Upper lobe of left lung (tissue), 6 donors: ENCODE measurements at regions not wholly inside any gene's neighbourhood (a gene's known extent, or its start where the extent isn't known, plus 50 kb on each side); places are given as distances from the start of the nearest gene placed in this dataset.
A peak's percentile ranks its signal among the peaks of the same experiment; 100 is the strongest.

ENCODE experiments used
- ATAC-seq, 2 donors: fragments of 200-7000 bp; cut with Tn5 transposase; one replicate each; pipeline ENCODE4 v1.9.1; 2022; ENCODE audit warnings: mild to moderate bottlenecking in 2 of 2, moderate library complexity in 2 of 2; ENCODE audit not compliant: low FRiP score in 2 of 2
- DNase-seq, 2 donors: peaks; one replicate each; pipeline ENCODE4 v3.0.0-alpha.2; 2019 to 2020
- H3K27ac ChIP-seq, 4 donors: fragments of 200-600 bp; sonication (generic); one replicate each; pipeline ENCODE4 v1.5.1; 2016 to 2019
- H3K27me3 ChIP-seq, 4 donors: fragments of 200-600 bp; sonication (generic); one replicate each; pipeline ENCODE4 v1.5.1; 2017 to 2019
- H3K36me3 ChIP-seq, 4 donors: fragments of 200-600 bp; sonication (generic); one replicate each; pipeline ENCODE4 v1.5.1; 2016 to 2019
- H3K4me1 ChIP-seq, 4 donors: fragments of 200-600 bp; sonication (generic); one replicate each; pipeline ENCODE4 v1.5.1; 2018 to 2019
- H3K4me3 ChIP-seq, 4 donors: fragments of 200-600 bp; sonication (generic); one replicate each; pipeline ENCODE4 v1.5.1; 2017 to 2019; ENCODE audit warnings: mild to moderate bottlenecking in 2 of 4, moderate library complexity in 1 of 4
- H3K9me3 ChIP-seq, 4 donors: fragments of 200-600 bp; sonication (generic); one replicate each; pipeline ENCODE4 v1.5.1; 2018 to 2019
- CTCF ChIP-seq, 6 experiments: fragments of 450-650 bp in 4 of 6; fragments of 200-600 bp in 2 of 6; sonication (generic) in 2 of 6; IDR thresholded peaks; one replicate each; pipeline ENCODE4 v1.5.1; 2016 to 2019; ENCODE audit warnings: antibody characterized with exemption in 6 of 6
- EP300 ChIP-seq, 4 donors: sonication (generic); formaldehyde crosslinking; IDR thresholded peaks; one replicate each; pipeline ENCODE4 v1.5.1; 2017; ENCODE audit warnings: antibody characterized with exemption in 4 of 4, control low read depth in 2 of 4
- POLR2A ChIP-seq, 4 donors: fragments of 450-650 bp; IDR thresholded peaks; one replicate each; pipeline ENCODE4 v1.5.1; 2016 to 2017; ENCODE audit warnings: antibody characterized with exemption in 4 of 4, mild to moderate bottlenecking in 2 of 4
- POLR2AphosphoS5 ChIP-seq, 2 donors: sonication (generic); formaldehyde crosslinking; IDR thresholded peaks; one replicate each; pipeline ENCODE4 v1.5.1; 2017; ENCODE audit warnings: antibody characterized with exemption in 2 of 2
- WGBS, 2 donors: methylation state at CpG; one replicate each; pipeline ENCODE4 v1.1.5; 2017 to 2018; 5-methylcytosine and 5-hydroxymethylcytosine counted together
- donor health status: DM: no; HTN: no; CAD: no; lungs with moderate emphysema.
- donor health status: DM: no; HTN: yes; CAD: no; lungs with severe emphysema.

- no peak for TF ChIP-seq POLR2A (IDR thresholded peaks at IDR 0.05)
- no peak for TF ChIP-seq CTCF (IDR thresholded peaks at IDR 0.05)
- TF ChIP-seq POLR2AphosphoS5 (IDR thresholded peaks at IDR 0.05): no peak
- ATAC-seq (peak in 1 of 2 donors; percentile 42), DNase-seq (peak in 1 of 2 donors; percentile 47)
- H3K27ac ChIP-seq: no peak overlapping the region
- no peaks in the 10 kb centered on the region for H3K27me3 ChIP-seq
- H3K4me3 ChIP-seq: no peak overlapping the region
- H3K9me3 ChIP-seq: no peaks in the 10 kb centered on the region
- peaks cover under 1 to 1% (median under 1%) of the 10 kb centered on the region in 4 donors for H3K4me1 ChIP-seq
- 52 to 61% methylated on average over 2 of the region's 2 CpGs for WGBS, 2 donors
- H3K36me3 ChIP-seq: no peaks in the 10 kb centered on the region
Measured at GRCh38 chr6:6730831-6731230, 142.3 kb downstream of the LY86 start.

GRCh38 chr6:6734479-6735465, 146.3 kb downstream of the LY86 start:
- ATAC-seq (no peak), DNase-seq (no peak)
- Histone ChIP-seq H3K4me3 (no peak overlapping the region), H3K4me1 (peaks cover 0 to 8% (median 0%) of the 10 kb centered on the region in 4 donors), H3K27me3 (no peaks in the 10 kb centered on the region), H3K27ac (no peak overlapping the region), H3K36me3 (no peaks in the 10 kb centered on the region), H3K9me3 (no peaks in the 10 kb centered on the region)
- TF ChIP-seq EP300 (IDR thresholded peaks at IDR 0.05): no peak
- 81 to 82% methylated on average over 16 of the region's 16 CpGs for WGBS, 2 donors

GRCh38 chr6:6736791-6737654, 148.5 kb downstream of the LY86 start:
- Histone ChIP-seq H3K9me3 (no peaks in the 10 kb centered on the region), H3K4me1 (peaks cover 0 to 8% (median 0%) of the 10 kb centered on the region in 4 donors), H3K36me3 (no peaks in the 10 kb centered on the region), H3K27me3 (no peaks in the 10 kb centered on the region), H3K27ac (peak overlapping the region in 1 of 4 donors; percentile 2), H3K4me3 (peak overlapping the region in 2 of 4 donors; percentile 22 to 32)
- TF ChIP-seq POLR2AphosphoS5 (IDR thresholded peaks at IDR 0.05) (no peak), POLR2A (IDR thresholded peaks at IDR 0.05) (no peak), CTCF (IDR thresholded peaks at IDR 0.05) (no peak), EP300 (IDR thresholded peaks at IDR 0.05) (no peak)
- 75 to 77% methylated on average over 29 to 34 of the region's 34 CpGs for WGBS, 2 donors
- peak; percentile 58 to 94 for ATAC-seq
- peak in 1 of 2 donors; percentile 72 for DNase-seq

- Histone ChIP-seq H3K4me3 (peak overlapping the region in 1 of 4 donors; percentile 32), H3K36me3 (no peaks in the 10 kb centered on the region), H3K9me3 (no peaks in the 10 kb centered on the region), H3K27me3 (no peaks in the 10 kb centered on the region), H3K27ac (peak overlapping the region in 1 of 4 donors; percentile 2), H3K4me1 (peaks cover 0 to 8% (median 0%) of the 10 kb centered on the region in 4 donors)
- 79 to 80% methylated on average over 1 to 6 of the region's 6 CpGs for WGBS, 2 donors
- TF ChIP-seq POLR2A (IDR thresholded peaks at IDR 0.05) (no peak), CTCF (IDR thresholded peaks at IDR 0.05) (no peak), POLR2AphosphoS5 (IDR thresholded peaks at IDR 0.05) (no peak), EP300 (IDR thresholded peaks at IDR 0.05) (no peak)
- DNase-seq: no peak
- ATAC-seq: no peak
Measured at GRCh38 chr6:6737671-6738070, 149.2 kb downstream of the LY86 start.

GRCh38 chr6:6738108-6738507, 149.6 kb downstream of the LY86 start:
- 88 to 97% methylated on average over 2 of the region's 2 CpGs for WGBS, 2 donors
- no peak for ATAC-seq

More at GRCh38 chr6:6738108-6738507, 149.6 kb downstream of the LY86 start:
- Histone ChIP-seq H3K27me3 (no peaks in the 10 kb centered on the region), H3K9me3 (no peaks in the 10 kb centered on the region), H3K27ac (no peak overlapping the region), H3K4me1 (peaks cover 0 to 8% (median 0%) of the 10 kb centered on the region in 4 donors), H3K4me3 (no peak overlapping the region), H3K36me3 (no peaks in the 10 kb centered on the region)
- DNase-seq: no peak
- no peak for TF ChIP-seq EP300 (IDR thresholded peaks at IDR 0.05)
- TF ChIP-seq CTCF (IDR thresholded peaks at IDR 0.05): no peak
- TF ChIP-seq POLR2AphosphoS5 (IDR thresholded peaks at IDR 0.05): no peak
- TF ChIP-seq POLR2A (IDR thresholded peaks at IDR 0.05): no peak
